GF-D8 (cell line): ENCODE measurements at regions not wholly inside any gene's neighbourhood (a gene's known extent, or its start where the extent isn't known, plus 50 kb on each side); places are given as distances from the start of the nearest gene placed in this dataset.

Experiments used
- DNase-seq: peaks from one replicate; lab custom pipeline; 2025; lab: John Stamatoyannopoulos, UW

DNA sequence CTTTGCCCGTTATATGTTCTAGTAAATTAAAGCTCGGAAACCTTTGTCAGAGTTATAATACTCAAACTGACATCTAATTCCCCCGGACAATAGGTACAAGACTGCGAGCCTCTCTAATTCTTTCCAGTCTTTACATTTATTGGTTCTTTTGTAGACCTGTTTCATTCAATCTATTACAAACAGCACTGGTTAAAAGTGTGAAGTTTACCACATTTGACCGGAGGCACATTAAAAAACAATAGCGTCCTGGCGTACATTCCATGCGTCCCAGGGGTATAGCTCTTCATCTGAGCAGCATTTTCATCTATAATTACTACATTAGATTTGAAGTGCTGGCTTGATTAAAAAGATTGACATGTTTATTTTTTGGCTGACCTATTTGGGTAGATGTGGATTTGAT, 49.9 kb upstream of the TENM3 start:
- no peak for DNase-seq
